ENCODE measurements at regions not wholly inside any gene's neighbourhood (a gene's known extent, or its start where the extent isn't known, plus 50 kb on each side); places are given as distances from the start of the nearest gene placed in this dataset.

DNA sequence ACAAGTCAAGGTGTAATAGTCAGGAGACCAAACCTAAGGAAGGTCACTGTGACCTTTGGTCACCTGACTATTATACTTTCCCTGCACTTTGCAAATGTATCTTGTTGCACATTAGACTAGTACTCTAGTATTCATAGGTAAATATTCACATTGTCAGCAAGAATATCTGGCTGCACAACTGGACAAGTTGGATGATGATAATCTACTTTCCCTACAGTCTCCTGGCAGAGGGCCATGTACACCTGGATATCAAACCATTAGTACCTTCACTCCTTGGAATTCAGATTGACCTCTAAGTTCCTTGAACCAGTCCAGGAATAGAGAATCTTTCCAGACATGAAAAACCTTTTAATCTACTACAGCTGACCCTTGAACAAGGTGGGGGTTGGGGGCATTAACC is 344.8 kb downstream of the DEPDC1B start:
- TF ChIP-seq EZH2 (IDR thresholded peaks at IDR 0.05; ENCODE audit: insufficient read depth, poor library complexity, severe bottlenecking) (no peak), EZH2phosphoT487 (IDR thresholded peaks at IDR 0.05; ENCODE audit: insufficient read depth, low read depth) (no peak)

All from GM23248 (cell line).